ENCODE measurements at regions not wholly inside any gene's neighbourhood (a gene's known extent, or its start where the extent isn't known, plus 50 kb on each side); places are given as distances from the start of the nearest gene placed in this dataset.
"Not testable (repeated sequence)": the region's sequence is repeated elsewhere in the genome, so short reads cannot be mapped to it uniquely, and the experiment has no call there.

DNA sequence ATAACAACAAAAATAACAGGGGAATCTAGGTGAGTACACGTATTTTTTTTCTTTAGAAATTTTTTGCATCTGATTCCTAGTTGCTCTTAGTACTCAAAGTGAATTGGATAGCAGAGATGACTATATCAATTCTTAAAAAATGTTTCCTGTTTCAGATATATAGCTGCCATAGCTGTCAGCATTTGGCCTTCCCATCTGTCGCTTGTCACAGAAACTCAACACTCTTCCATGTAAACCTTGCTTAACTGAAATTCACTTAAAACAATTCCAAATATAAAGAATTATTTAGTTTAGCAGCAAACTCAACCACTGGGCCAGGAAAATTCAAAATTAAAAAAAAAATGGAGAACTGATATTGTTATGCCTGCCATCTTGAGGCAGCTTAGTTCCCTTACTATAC, 807.5 kb downstream of the IGSF11 start:
- Mint-ChIP-seq H3K4me3 (no peak overlapping the region), H3K27me3 (no peaks in the 10 kb centered on the region), H3K36me3 (no peaks in the 10 kb centered on the region), H3K9me3 (peaks cover 2 to 25% (median 10%) of the 10 kb centered on the region in 5 donors), H3K27ac (no peak overlapping the region), H3K4me1 (no peaks in the 10 kb centered on the region)
- Histone ChIP-seq H3K9me3 (ENCODE audit: low read length) (no peaks in the 10 kb centered on the region), H3K4me1 (ENCODE audit: insufficient read depth, low read length) (no peaks in the 10 kb centered on the region), H3K36me3 (ENCODE audit: insufficient read depth, low read length) (no peaks in the 10 kb centered on the region), H3K27ac (ENCODE audit: low read depth, low read length) (no peak overlapping the region), H3K4me3 (ENCODE audit: low read length) (no peak overlapping the region), H3K27me3 (ENCODE audit: insufficient read depth, low read length, poor library complexity, severe bottlenecking) (no peaks in the 10 kb centered on the region)
- ChIA-PET CTCF (no interaction called here), POLR2A (no interaction called here)
- no peak for DNase-seq

DNA sequence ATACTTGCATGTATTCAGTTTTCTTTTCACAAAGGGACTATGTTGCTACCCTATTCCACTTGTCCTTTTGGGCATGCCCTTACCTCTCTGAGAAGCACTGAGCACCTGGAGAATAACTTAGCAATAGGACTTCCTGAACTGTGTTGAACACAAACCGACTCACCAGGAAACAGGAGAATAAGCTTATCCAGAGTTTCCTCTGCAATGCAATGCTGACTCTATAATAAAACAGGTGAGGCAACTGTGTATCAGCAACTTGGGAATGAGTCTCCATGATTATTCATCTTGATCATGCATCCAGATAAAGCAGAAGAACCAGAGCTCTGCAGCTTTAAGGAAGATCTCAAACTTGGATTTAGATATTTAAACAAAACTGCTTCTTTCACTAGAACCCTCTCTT, 806.5 kb downstream of the IGSF11 start:
- Mint-ChIP-seq H3K27ac (no peak overlapping the region), H3K9me3 (peaks cover 2 to 31% (median 10%) of the 10 kb centered on the region in 5 donors), H3K4me1 (no peaks in the 10 kb centered on the region), H3K36me3 (no peaks in the 10 kb centered on the region), H3K27me3 (no peaks in the 10 kb centered on the region), H3K4me3 (no peak overlapping the region)
- no peaks in the 10 kb centered on the region for H3K4me1 ChIP-seq (ENCODE audit: insufficient read depth, low read length)
- H3K27ac ChIP-seq (ENCODE audit: low read depth, low read length) = no peak overlapping the region
- no peaks in the 10 kb centered on the region for H3K9me3 ChIP-seq (ENCODE audit: low read length)
- CTCF ChIA-PET = no interaction called here
- H3K36me3 ChIP-seq (ENCODE audit: insufficient read depth, low read length) = no peaks in the 10 kb centered on the region
- no peak overlapping the region for H3K4me3 ChIP-seq (ENCODE audit: low read length)
- no peak for DNase-seq
- POLR2A ChIA-PET = no interaction called here
- no peaks in the 10 kb centered on the region for H3K27me3 ChIP-seq (ENCODE audit: insufficient read depth, low read length, poor library complexity, severe bottlenecking)

DNA sequence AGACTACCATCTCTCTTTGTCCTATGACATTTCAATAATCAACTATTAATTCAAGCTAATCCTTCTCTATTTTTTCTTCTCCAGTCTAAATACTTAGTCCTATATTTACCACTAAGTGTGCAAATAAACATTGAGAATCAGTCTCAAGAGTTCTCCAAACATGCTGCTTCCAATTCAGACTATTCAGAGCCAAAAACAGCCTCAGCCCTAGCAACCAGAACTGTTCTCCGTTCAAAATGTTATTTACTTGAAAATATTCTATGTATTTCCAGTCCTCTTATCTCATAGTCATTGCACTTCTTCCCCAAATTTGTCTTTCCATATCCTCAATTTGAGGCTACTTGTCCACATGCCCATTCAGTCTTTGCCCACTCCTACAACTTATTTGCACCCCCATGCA, 805.5 kb downstream of the IGSF11 start:
- Mint-ChIP-seq H3K27me3 (no peaks in the 10 kb centered on the region), H3K27ac (no peak overlapping the region), H3K36me3 (no peaks in the 10 kb centered on the region), H3K9me3 (peaks cover 2 to 24% (median 10%) of the 10 kb centered on the region in 5 donors), H3K4me1 (no peaks in the 10 kb centered on the region), H3K4me3 (no peak overlapping the region)
- Histone ChIP-seq H3K27ac (ENCODE audit: low read depth, low read length) (no peak overlapping the region), H3K9me3 (ENCODE audit: low read length) (no peaks in the 10 kb centered on the region), H3K36me3 (ENCODE audit: insufficient read depth, low read length) (no peaks in the 10 kb centered on the region), H3K27me3 (ENCODE audit: insufficient read depth, low read length, poor library complexity, severe bottlenecking) (no peaks in the 10 kb centered on the region), H3K4me3 (ENCODE audit: low read length) (no peak overlapping the region), H3K4me1 (ENCODE audit: insufficient read depth, low read length) (no peaks in the 10 kb centered on the region)
- no peak for DNase-seq
- ChIA-PET CTCF (no interaction called here), POLR2A (no interaction called here)

DNA sequence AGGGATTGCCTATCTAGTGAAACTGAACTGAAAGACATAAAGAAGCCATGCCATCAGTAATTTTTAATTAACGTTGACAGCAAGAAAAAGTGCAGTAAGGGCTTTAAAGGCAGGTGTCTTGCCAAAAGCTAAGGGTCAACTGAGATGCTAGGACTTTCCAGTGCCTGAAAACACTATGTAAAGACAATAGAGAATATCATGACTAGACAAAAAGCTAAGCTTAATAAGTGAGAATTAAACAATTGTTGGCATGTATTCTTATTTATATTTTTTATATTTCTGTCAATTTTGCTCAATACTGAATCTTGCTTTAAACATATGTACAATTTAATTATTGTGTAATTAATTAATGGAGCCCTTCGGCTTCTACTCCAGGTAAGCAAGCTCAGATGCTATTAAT, 803.1 kb downstream of the IGSF11 start:
- H3K9me3 ChIP-seq (ENCODE audit: low read length) = no peaks in the 10 kb centered on the region
- no peak overlapping the region for H3K27ac Mint-ChIP-seq
- no peaks in the 10 kb centered on the region for H3K4me1 ChIP-seq (ENCODE audit: insufficient read depth, low read length)
- H3K27ac ChIP-seq (ENCODE audit: low read depth, low read length) = no peak overlapping the region
- no peak overlapping the region for H3K4me3 ChIP-seq (ENCODE audit: low read length)
- ChIA-PET CTCF (interaction anchor here (0.5 kb wide), 1 partner anchor 328 kb away, joined by 3 read pairs; no protein-coding TSS in a partner anchor), POLR2A (no interaction called here)
- H3K27me3 Mint-ChIP-seq = no peaks in the 10 kb centered on the region
- no peak for DNase-seq
- no peaks in the 10 kb centered on the region for H3K36me3 ChIP-seq (ENCODE audit: insufficient read depth, low read length)
- H3K4me3 Mint-ChIP-seq = no peak overlapping the region
- no peaks in the 10 kb centered on the region for H3K36me3 Mint-ChIP-seq
- H3K4me1 Mint-ChIP-seq = no peaks in the 10 kb centered on the region
- H3K9me3 Mint-ChIP-seq = peaks cover 2 to 24% (median 9%) of the 10 kb centered on the region in 5 donors
- no peaks in the 10 kb centered on the region for H3K27me3 ChIP-seq (ENCODE audit: insufficient read depth, low read length, poor library complexity, severe bottlenecking)

GRCh38 chr3:118239253-118239652, 795.4 kb downstream of the IGSF11 start:
- ChIA-PET POLR2A (no interaction called here), CTCF (no interaction called here)
- no peaks in the 10 kb centered on the region for H3K9me3 ChIP-seq (ENCODE audit: low read length)
- no peaks in the 10 kb centered on the region for H3K36me3 ChIP-seq (ENCODE audit: insufficient read depth, low read length)
- Mint-ChIP-seq H3K27ac (no peak overlapping the region), H3K4me1 (no peaks in the 10 kb centered on the region), H3K36me3 (no peaks in the 10 kb centered on the region), H3K9me3 (peaks cover 0 to 5% (median 2%) of the 10 kb centered on the region in 5 donors), H3K4me3 (no peak overlapping the region), H3K27me3 (no peaks in the 10 kb centered on the region)
- H3K27me3 ChIP-seq (ENCODE audit: insufficient read depth, low read length, poor library complexity, severe bottlenecking) = no peaks in the 10 kb centered on the region
- no peak overlapping the region for H3K27ac ChIP-seq (ENCODE audit: low read depth, low read length)
- H3K4me1 ChIP-seq (ENCODE audit: insufficient read depth, low read length) = no peaks in the 10 kb centered on the region
- DNase-seq = no peak
- no peak overlapping the region for H3K4me3 ChIP-seq (ENCODE audit: low read length)

DNA sequence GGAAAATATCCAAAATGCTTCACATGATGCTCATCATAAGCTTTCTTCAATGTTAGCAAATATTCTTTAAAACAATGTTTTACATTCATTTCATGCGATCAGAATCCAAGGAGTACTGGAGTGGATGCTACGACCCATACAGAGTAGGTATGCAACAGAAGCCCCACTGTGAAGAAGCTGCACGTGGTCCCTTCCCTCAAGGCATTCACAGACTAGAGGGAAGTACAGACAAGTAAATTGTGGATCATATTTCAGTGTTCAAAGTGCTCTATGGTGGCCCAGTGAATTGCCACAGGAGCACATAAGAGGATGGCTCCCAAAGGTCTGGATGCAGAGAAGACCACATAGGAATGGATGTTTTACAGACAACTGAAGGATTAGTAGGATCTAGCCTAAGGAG, 789.9 kb downstream of the IGSF11 start:
- no peaks in the 10 kb centered on the region for H3K4me1 Mint-ChIP-seq
- Histone ChIP-seq H3K9me3 (ENCODE audit: low read length) (no peaks in the 10 kb centered on the region), H3K4me1 (ENCODE audit: insufficient read depth, low read length) (no peaks in the 10 kb centered on the region), H3K36me3 (ENCODE audit: insufficient read depth, low read length) (no peaks in the 10 kb centered on the region), H3K27me3 (ENCODE audit: insufficient read depth, low read length, poor library complexity, severe bottlenecking) (no peaks in the 10 kb centered on the region), H3K4me3 (ENCODE audit: low read length) (no peak overlapping the region), H3K27ac (ENCODE audit: low read depth, low read length) (no peak overlapping the region)
- H3K27ac Mint-ChIP-seq = no peak overlapping the region
- ChIA-PET POLR2A (no interaction called here), CTCF (no interaction called here)
- H3K9me3 Mint-ChIP-seq = peaks cover 2 to 17% (median 11%) of the 10 kb centered on the region in 5 donors
- no peaks in the 10 kb centered on the region for H3K27me3 Mint-ChIP-seq
- no peaks in the 10 kb centered on the region for H3K36me3 Mint-ChIP-seq
- no peak overlapping the region for H3K4me3 Mint-ChIP-seq
- DNase-seq = no peak

DNA sequence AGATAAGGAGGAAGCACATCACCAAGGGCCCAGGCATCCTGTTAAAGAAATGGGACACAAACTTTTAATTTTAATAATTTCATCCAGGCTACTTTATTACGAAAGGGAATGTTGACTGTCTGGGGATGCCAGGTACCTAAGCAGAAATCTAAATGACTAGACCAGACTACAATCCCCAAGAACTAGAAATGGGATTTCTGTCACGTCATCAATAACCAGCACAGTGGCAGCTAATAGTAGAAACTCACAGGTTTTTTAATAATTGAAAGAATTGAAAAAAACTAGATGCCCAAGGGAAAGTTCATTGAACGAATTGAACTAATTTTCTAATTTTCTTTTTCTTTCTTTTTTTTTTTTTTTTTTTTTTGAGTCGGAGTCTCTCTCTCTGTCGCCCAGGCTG, 789.3 kb downstream of the IGSF11 start:
- no peak overlapping the region for H3K4me3 Mint-ChIP-seq
- no peaks in the 10 kb centered on the region for H3K27me3 ChIP-seq (ENCODE audit: insufficient read depth, low read length, poor library complexity, severe bottlenecking)
- H3K4me1 ChIP-seq (ENCODE audit: insufficient read depth, low read length) = no peaks in the 10 kb centered on the region
- DNase-seq = no peak
- H3K4me1 Mint-ChIP-seq = no peaks in the 10 kb centered on the region
- H3K9me3 Mint-ChIP-seq = peaks cover 2 to 17% (median 11%) of the 10 kb centered on the region in 5 donors
- CTCF ChIA-PET = no interaction called here
- H3K27me3 Mint-ChIP-seq = no peaks in the 10 kb centered on the region
- H3K27ac ChIP-seq (ENCODE audit: low read depth, low read length) = no peak overlapping the region
- no peaks in the 10 kb centered on the region for H3K9me3 ChIP-seq (ENCODE audit: low read length)
- no peaks in the 10 kb centered on the region for H3K36me3 Mint-ChIP-seq
- POLR2A ChIA-PET = no interaction called here
- no peaks in the 10 kb centered on the region for H3K36me3 ChIP-seq (ENCODE audit: insufficient read depth, low read length)
- no peak overlapping the region for H3K27ac Mint-ChIP-seq
- H3K4me3 ChIP-seq (ENCODE audit: low read length) = no peak overlapping the region

- CTCF ChIA-PET; H3K4me3 Mint-ChIP-seq; H3K4me1 Mint-ChIP-seq; H3K4me3 ChIP-seq (ENCODE audit: low read length); H3K27me3 Mint-ChIP-seq; H3K27ac Mint-ChIP-seq; DNase-seq; H3K36me3 Mint-ChIP-seq; POLR2A ChIA-PET; H3K4me1 ChIP-seq (ENCODE audit: insufficient read depth, low read length); H3K27ac ChIP-seq (ENCODE audit: low read depth, low read length); H3K9me3 ChIP-seq (ENCODE audit: low read length); H3K36me3 ChIP-seq (ENCODE audit: insufficient read depth, low read length); H3K27me3 ChIP-seq (ENCODE audit: insufficient read depth, low read length, poor library complexity, severe bottlenecking): not testable (repeated sequence)
- peaks cover 2 to 29% (median 16%) of the 10 kb centered on the region in 5 donors for H3K9me3 Mint-ChIP-seq
Measured at GRCh38 chr3:118258850-118259249, 775.8 kb downstream of the IGSF11 start.

- ChIA-PET POLR2A (no interaction called here), CTCF (interaction anchor here (1.2 kb wide), 1 partner anchor 14 kb away, joined by 3 read pairs; no protein-coding TSS in a partner anchor)
- Histone ChIP-seq H3K4me1 (ENCODE audit: insufficient read depth, low read length) (no peaks in the 10 kb centered on the region), H3K4me3 (ENCODE audit: low read length) (no peak overlapping the region), H3K27ac (ENCODE audit: low read depth, low read length) (no peak overlapping the region), H3K27me3 (ENCODE audit: insufficient read depth, low read length, poor library complexity, severe bottlenecking) (no peaks in the 10 kb centered on the region), H3K36me3 (ENCODE audit: insufficient read depth, low read length) (no peaks in the 10 kb centered on the region), H3K9me3 (ENCODE audit: low read length) (no peaks in the 10 kb centered on the region)
- Mint-ChIP-seq H3K27ac (no peak overlapping the region), H3K27me3 (no peaks in the 10 kb centered on the region), H3K4me1 (no peaks in the 10 kb centered on the region), H3K9me3 (peaks cover 2 to 40% (median 17%) of the 10 kb centered on the region in 5 donors), H3K36me3 (no peaks in the 10 kb centered on the region), H3K4me3 (no peak overlapping the region)
- DNase-seq = no peak
Measured at GRCh38 chr3:118262800-118263402, 771.7 kb downstream of the IGSF11 start.

Measured in CD8-positive, alpha-beta memory T cell (primary cell).